ENCODE measurements at regions not wholly inside any gene's neighbourhood (a gene's known extent, or its start where the extent isn't known, plus 50 kb on each side); places are given as distances from the start of the nearest gene placed in this dataset.

GRCh38 chr3:166580561-166580960 lies 743.3 kb upstream of the BCHE start:
- TF ChIP-seq CTCF (IDR thresholded peaks at IDR 0.05; ENCODE audit: low read depth, low read length, poor library complexity, severe bottlenecking) (no peak), EZH2phosphoT487 (IDR thresholded peaks at IDR 0.05; ENCODE audit: borderline replicate concordance, low read length) (no peak)
